ENCODE measurements at regions not wholly inside any gene's neighbourhood (a gene's known extent, or its start where the extent isn't known, plus 50 kb on each side); places are given as distances from the start of the nearest gene placed in this dataset.

GRCh38 chr4:22324422-22324821 is 191.4 kb downstream of the ADGRA3 start:
- Histone ChIP-seq H3K9me3 (replicated peaks; ENCODE audit: control insufficient read depth, insufficient read depth, low read length) (no peaks in the 10 kb centered on the region), H3K9ac (replicated peaks; ENCODE audit: extremely low read depth, insufficient read depth, low read length) (no peak overlapping the region), H4K20me1 (replicated peaks; ENCODE audit: control insufficient read depth, extremely low read depth, insufficient read depth, low read length) (no peaks in the 10 kb centered on the region), H2AFZ (ENCODE audit: low read depth, low read length) (no peak overlapping the region), H3K9me1 (replicated peaks; ENCODE audit: control insufficient read depth, extremely low read depth, insufficient read depth, low read length) (no peaks in the 10 kb centered on the region), H3K79me2 (ENCODE audit: control insufficient read depth, insufficient read depth, low read length) (no peaks in the 10 kb centered on the region), H3K4me3 (replicated peaks in 1 of 3; ENCODE audit: insufficient read depth in 1 of 3, low read depth in 1 of 3, low read length in 3 of 3) (no peak overlapping the region), H3K36me3 (ENCODE audit: control insufficient read depth in 2 of 2, extremely low read depth in 1 of 2, insufficient read depth in 2 of 2, low read length in 2 of 2) (no peaks in the 10 kb centered on the region), H3K4me1 (ENCODE audit: control insufficient read depth, extremely low read depth, insufficient read depth, low read length) (no peaks in the 10 kb centered on the region), H3K4me2 (ENCODE audit: insufficient read depth, low read length) (no peak overlapping the region), H3K27ac (ENCODE audit: insufficient read depth, low read depth, low read length) (no peak overlapping the region), H3K27me3 (ENCODE audit: control insufficient read depth in 2 of 2, insufficient read depth in 2 of 2, low read length in 2 of 2) (no peaks in the 10 kb centered on the region)
- ChIA-PET CTCF (no interaction called here), POLR2A (no interaction called here)
- FAIRE-seq = no peak
- DNase-seq (ENCODE audit: low read depth, low spot score) = no peak
- no TSS peak for BruUV-seq (replicated peaks)
- dilution Hi-C loops (cut with MboI; ENCODE audit: extremely low pct_ligation_motif_present, low sequenced_read_pairs) = no loop called here
- intact Hi-C loops (cut with micrococcal nuclease) = no loop called here
- TF ChIP-seq FOS (IDR thresholded peaks at IDR 0.05; ENCODE audit: borderline replicate concordance, insufficient read depth, low read length) (no peak), GATA2 (IDR thresholded peaks at IDR 0.05; ENCODE audit: insufficient read depth, insufficient read length, low read depth, low read length) (no peak), MYC (IDR thresholded peaks at IDR 0.05; ENCODE audit: low read depth, low read length) (no peak), POLR2AphosphoS5 (IDR thresholded peaks at IDR 0.05; ENCODE audit: insufficient read depth, low read depth, low read length) (no peak), CTCF (IDR thresholded peaks at IDR 0.05; ENCODE audit: extremely low read depth in 1 of 2, insufficient read depth in 1 of 2, low read depth in 1 of 2, low read length in 2 of 2) (no peak), JUN (IDR thresholded peaks at IDR 0.05; ENCODE audit: borderline replicate concordance, insufficient read depth, insufficient read length, low read depth) (no peak), EZH2 (IDR thresholded peaks at IDR 0.05; ENCODE audit: borderline replicate concordance, low read depth, low read length, severe bottlenecking) (no peak)
- TF ChIP-seq, protein P1, sequence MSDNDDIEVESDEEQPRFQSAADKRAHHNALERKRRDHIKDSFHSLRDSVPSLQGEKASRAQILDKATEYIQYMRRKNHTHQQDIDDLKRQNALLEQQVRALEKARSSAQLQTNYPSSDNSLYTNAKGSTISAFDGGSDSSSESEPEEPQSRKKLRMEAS (IDR thresholded peaks at IDR 0.05; ENCODE audit: insufficient read depth, insufficient read length) = no peak

All from endothelial cell of umbilical vein (primary cell).